Ishikawa (cell line): ENCODE measurements at regions not wholly inside any gene's neighbourhood (a gene's known extent, or its start where the extent isn't known, plus 50 kb on each side); places are given as distances from the start of the nearest gene placed in this dataset.

Source experiments
- CEBPB ChIP-seq: IDR thresholded peaks from 2 replicates; pipeline ENCODE4 v1.6.1; 2012
- CREB1 ChIP-seq: IDR thresholded peaks from 2 replicates; pipeline ENCODE4 v1.6.1; 2012; ENCODE audit warnings: low read depth
- EGR1 ChIP-seq: IDR thresholded peaks from 2 replicates; pipeline ENCODE4 v1.6.1; 2012
- EP300 ChIP-seq: IDR thresholded peaks from 2 replicates; pipeline ENCODE4 v1.6.1; 2012; ENCODE audit warnings: borderline replicate concordance
- FOXM1 ChIP-seq: IDR thresholded peaks from 2 replicates; pipeline ENCODE4 v1.6.1; 2012; ENCODE audit warnings: low read depth, borderline replicate concordance
- NFIC ChIP-seq: IDR thresholded peaks from 2 replicates; pipeline ENCODE4 v1.6.1; 2012
- RAD21 ChIP-seq: IDR thresholded peaks from 2 replicates; pipeline ENCODE4 v1.6.1; 2012; ENCODE audit warnings: low read depth
- TAF1 ChIP-seq: IDR thresholded peaks from 2 replicates; pipeline ENCODE4 v1.6.1; 2012; ENCODE audit warnings: low read depth, mild to moderate bottlenecking
- TCF12 ChIP-seq: IDR thresholded peaks from 2 replicates; pipeline ENCODE4 v1.6.1; 2012; ENCODE audit warnings: low read depth
- TEAD4 ChIP-seq: IDR thresholded peaks from 2 replicates; pipeline ENCODE4 v1.6.1; 2012
- YY1 ChIP-seq: IDR thresholded peaks from 2 replicates; pipeline ENCODE4 v1.6.1; 2012; ENCODE audit warnings: low read depth
- ZBTB7A ChIP-seq: IDR thresholded peaks from 2 replicates; pipeline ENCODE4 v1.6.1; 2012; ENCODE audit warnings: low read depth
- TF ChIP-seq, protein P1 (sequence below): IDR thresholded peaks from 2 replicates; pipeline ENCODE4 v1.6.1; 2012
- TF ChIP-seq, protein P2 (sequence below): IDR thresholded peaks from 2 replicates; pipeline ENCODE4 v1.6.1; 2012
- TF ChIP-seq, protein P3 (sequence below): IDR thresholded peaks from 2 replicates; pipeline ENCODE4 v1.6.1; 2012; ENCODE audit warnings: low read depth, mild to moderate bottlenecking

DNA sequence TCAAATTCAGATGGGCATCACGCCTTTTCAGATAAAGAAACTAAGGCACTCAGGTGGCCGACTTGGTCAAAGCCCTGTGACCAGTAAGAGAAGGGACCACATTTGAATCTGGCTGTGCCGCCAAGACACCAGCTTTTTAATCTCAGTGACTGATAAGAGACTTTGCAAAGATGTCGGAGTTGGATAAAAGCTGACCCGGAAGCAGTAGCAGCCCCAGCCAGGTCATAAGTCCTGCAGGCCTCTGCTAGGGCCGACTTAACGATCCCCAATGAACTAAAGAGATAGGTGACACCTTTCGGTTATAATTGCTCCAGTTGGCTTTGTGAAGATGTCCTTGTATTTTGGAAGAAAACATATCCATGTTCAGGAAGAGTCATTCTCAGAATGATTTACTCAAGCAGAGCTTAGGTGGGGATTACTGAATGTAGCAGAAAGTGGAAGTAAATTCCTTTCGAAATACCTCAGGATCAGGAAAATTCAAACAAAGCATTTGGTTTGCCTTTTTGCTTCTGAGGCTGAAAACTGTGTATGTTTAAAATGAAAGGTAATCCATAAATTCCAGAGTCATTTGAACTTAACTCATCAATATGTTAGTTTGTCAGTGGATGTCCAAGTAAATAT lies 164.2 kb upstream of the PITRM1 start:
- TF ChIP-seq CEBPB (no peak), NFIC (no peak), YY1 (no peak), TEAD4 (no peak), TAF1 (no peak), TCF12 (no peak), EP300 (no peak), CREB1 (no peak), FOXM1 (no peak), ZBTB7A (no peak), RAD21 (no peak)
- TF ChIP-seq, protein P1, sequence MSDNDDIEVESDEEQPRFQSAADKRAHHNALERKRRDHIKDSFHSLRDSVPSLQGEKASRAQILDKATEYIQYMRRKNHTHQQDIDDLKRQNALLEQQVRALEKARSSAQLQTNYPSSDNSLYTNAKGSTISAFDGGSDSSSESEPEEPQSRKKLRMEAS: no peak
- TF ChIP-seq, protein P2, sequence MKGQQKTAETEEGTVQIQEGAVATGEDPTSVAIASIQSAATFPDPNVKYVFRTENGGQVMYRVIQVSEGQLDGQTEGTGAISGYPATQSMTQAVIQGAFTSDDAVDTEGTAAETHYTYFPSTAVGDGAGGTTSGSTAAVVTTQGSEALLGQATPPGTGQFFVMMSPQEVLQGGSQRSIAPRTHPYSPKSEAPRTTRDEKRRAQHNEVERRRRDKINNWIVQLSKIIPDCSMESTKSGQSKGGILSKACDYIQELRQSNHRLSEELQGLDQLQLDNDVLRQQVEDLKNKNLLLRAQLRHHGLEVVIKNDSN: no peak
- TF ChIP-seq, protein P3, sequence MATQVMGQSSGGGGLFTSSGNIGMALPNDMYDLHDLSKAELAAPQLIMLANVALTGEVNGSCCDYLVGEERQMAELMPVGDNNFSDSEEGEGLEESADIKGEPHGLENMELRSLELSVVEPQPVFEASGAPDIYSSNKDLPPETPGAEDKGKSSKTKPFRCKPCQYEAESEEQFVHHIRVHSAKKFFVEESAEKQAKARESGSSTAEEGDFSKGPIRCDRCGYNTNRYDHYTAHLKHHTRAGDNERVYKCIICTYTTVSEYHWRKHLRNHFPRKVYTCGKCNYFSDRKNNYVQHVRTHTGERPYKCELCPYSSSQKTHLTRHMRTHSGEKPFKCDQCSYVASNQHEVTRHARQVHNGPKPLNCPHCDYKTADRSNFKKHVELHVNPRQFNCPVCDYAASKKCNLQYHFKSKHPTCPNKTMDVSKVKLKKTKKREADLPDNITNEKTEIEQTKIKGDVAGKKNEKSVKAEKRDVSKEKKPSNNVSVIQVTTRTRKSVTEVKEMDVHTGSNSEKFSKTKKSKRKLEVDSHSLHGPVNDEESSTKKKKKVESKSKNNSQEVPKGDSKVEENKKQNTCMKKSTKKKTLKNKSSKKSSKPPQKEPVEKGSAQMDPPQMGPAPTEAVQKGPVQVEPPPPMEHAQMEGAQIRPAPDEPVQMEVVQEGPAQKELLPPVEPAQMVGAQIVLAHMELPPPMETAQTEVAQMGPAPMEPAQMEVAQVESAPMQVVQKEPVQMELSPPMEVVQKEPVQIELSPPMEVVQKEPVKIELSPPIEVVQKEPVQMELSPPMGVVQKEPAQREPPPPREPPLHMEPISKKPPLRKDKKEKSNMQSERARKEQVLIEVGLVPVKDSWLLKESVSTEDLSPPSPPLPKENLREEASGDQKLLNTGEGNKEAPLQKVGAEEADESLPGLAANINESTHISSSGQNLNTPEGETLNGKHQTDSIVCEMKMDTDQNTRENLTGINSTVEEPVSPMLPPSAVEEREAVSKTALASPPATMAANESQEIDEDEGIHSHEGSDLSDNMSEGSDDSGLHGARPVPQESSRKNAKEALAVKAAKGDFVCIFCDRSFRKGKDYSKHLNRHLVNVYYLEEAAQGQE: no peak

DNA sequence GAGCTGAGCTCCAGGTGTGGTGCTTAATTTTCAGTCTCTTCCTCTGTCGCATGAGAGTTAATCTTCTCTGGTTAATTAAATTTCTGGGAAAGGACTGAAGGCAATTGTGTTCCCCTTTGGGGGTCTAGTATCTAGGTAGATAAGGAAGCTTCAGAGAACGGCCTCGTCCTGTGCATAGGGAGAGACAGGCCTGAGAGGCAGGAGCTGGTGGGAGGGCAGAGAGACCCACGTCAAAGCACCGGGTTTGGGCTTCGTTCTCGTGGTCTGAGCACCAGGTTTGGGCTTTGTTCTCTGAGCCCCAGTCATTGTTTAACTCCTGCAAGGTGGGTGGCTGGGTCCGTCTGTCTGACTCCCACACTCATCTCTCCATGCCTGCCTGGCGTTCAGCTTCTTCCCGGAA lies 160.8 kb upstream of the PITRM1 start:
- no peak for TF ChIP-seq TEAD4
- no peak for TF ChIP-seq ZBTB7A
- TF ChIP-seq, protein P2: no peak
- no peak for TF ChIP-seq FOXM1
- TF ChIP-seq, protein P1: no peak
- TF ChIP-seq EP300: no peak
- TF ChIP-seq CREB1: no peak
- TF ChIP-seq RAD21: no peak
- TF ChIP-seq EGR1: no peak
- TF ChIP-seq, protein P3: no peak
- TF ChIP-seq YY1: no peak
- no peak for TF ChIP-seq NFIC
- TF ChIP-seq CEBPB: no peak
- no peak for TF ChIP-seq TAF1
- TF ChIP-seq TCF12: no peak

DNA sequence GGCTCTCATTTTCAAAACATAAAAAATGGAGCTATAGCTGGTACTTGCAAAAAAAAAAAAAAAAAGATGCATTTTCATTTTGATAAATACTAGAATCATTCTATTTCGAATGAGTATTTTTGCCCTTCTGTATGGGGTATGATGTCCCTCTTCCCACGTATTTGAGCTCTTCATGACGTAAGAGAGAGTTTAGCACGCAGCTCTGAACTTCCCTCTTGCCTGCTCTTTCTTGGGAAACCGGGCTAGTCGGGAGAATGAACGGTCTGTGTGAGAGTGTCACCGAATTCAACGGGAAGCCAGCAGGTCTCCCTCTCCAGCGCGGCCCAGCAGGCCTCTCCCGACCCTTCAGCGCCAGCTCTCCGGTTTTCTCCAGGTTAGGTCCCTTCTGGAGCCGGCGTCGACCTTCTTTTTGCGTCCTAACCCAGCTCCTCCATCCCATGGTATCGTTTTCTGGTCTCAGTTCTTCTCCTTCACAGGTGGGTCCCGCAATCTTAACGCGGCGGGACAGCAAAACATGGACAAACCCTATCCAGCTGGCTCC lies 159.2 kb upstream of the PITRM1 start:
- no peak for TF ChIP-seq CEBPB
- no peak for TF ChIP-seq NFIC
- no peak for TF ChIP-seq TAF1
- TF ChIP-seq CREB1: no peak
- TF ChIP-seq FOXM1: no peak
- no peak for TF ChIP-seq TCF12
- no peak for TF ChIP-seq EP300
- TF ChIP-seq TEAD4: no peak
- TF ChIP-seq, protein P1: no peak
- TF ChIP-seq ZBTB7A: no peak
- TF ChIP-seq RAD21: no peak
- TF ChIP-seq YY1: no peak
- TF ChIP-seq, protein P2: no peak
- TF ChIP-seq, protein P3: no peak
- no peak for TF ChIP-seq EGR1
